HK-2 (cell line): ENCODE measurements at regions not wholly inside any gene's neighbourhood (a gene's known extent, or its start where the extent isn't known, plus 50 kb on each side); places are given as distances from the start of the nearest gene placed in this dataset.
A peak's percentile ranks its signal among the peaks of the same experiment; 100 is the strongest.
"Not testable (repeated sequence)": the region's sequence is repeated elsewhere in the genome, so short reads cannot be mapped to it uniquely, and the experiment has no call there.

ENCODE experiments used
- DNase-seq: peaks from one replicate; pipeline ENCODE4 v3.0.0-alpha.2; 2018; ENCODE audit not compliant: unreplicated experiment

GRCh38 chr1:144140243-144140642 lies 168.5 kb upstream of the FAM72C start:
- not testable (repeated sequence) for DNase-seq

GRCh38 chr1:144105006-144105405 lies 133.2 kb upstream of the FAM72C start:
- not testable (repeated sequence) for DNase-seq

GRCh38 chr1:144104000-144104677 lies 132.4 kb upstream of the FAM72C start:
- peak; percentile 11 for DNase-seq

DNA sequence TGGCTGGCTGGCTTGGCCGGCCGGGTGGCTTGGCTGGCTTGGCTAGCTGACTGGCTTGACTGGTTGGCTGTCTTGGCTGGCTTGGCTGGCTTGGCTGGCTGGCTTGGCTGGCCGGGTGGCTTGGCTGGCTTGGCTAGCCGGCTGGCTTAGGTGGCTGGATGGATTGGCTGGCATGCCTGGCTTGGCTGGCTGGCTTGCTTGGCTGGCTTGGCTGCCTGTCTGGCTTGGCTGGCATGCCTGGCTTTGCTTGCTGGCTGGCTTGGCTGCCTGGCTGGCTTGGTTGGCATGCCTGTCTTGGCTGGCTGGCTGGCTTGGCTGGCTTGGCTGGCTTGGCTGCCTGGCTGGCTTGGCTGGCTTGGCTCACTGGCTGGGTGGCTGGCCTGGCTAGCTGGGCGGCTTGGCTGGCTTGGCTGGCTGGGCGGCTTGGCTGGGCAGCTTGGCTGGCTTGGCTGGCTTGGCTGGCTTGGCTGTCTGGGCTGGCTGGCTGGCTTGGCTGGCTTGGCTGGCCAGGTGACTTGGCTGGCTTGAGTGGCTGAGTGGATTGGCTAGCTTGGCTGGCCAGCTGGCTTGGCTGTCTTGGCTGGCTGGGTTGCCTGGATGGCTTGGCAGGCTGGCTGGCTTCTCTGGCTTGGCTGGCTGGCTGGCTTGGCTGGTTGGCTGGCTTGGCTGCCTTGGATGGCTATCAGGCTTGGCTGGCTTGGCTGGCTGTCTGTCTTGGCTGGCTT lies 131.5 kb upstream of the FAM72C start:
- DNase-seq: not testable (repeated sequence)

DNA sequence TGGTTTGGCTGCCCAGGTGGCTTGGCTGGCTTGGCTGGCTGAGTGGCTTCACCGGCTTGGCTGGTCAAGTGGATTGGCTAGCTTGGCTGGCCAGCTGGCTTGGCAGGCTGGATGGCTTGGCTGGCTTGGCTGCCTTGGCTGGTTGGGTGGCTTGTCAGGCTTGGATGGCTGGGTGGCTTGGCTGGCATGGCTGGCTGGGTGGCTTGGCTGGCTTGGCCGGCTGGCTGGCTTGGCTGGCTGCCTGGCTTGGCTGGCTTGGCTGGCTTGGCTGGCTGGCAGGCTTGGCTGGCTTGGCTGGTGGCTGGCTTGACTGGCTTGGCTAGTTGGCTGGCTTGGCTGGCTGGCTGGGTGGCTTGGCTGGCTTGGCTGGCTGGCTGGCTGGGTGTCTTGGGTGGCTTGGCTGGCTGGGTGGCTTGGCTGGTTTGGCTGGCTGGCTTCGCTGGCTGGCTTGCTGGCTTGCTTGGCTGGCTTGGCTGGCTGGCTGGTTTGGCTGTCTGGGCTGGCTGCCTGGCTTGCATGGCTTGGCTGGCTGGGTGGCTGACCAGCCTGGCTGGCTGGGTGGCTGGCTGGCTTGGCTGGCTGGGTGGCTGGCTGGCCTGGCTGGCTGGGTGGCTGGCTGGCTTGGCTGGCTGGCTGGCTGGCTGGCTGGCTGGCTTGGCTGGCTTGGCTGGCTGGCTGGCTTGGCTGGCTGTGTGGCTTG lies 130.4 kb upstream of the FAM72C start:
- not testable (repeated sequence) for DNase-seq

GRCh38 chr1:144101397-144102045 lies 129.7 kb upstream of the FAM72C start:
- DNase-seq: peak; percentile 1

GRCh38 chr1:144077167-144077841 lies 105.5 kb upstream of the FAM72C start:
- not testable (repeated sequence) for DNase-seq

GRCh38 chr1:144076646-144077045 lies 104.9 kb upstream of the FAM72C start:
- DNase-seq: not testable (repeated sequence)

- DNase-seq: not testable (repeated sequence)
Measured at GRCh38 chr1:144070394-144071053, 98.7 kb upstream of the FAM72C start.

- not testable (repeated sequence) for DNase-seq
Measured at GRCh38 chr1:144067042-144067441, 95.3 kb upstream of the FAM72C start.

DNA sequence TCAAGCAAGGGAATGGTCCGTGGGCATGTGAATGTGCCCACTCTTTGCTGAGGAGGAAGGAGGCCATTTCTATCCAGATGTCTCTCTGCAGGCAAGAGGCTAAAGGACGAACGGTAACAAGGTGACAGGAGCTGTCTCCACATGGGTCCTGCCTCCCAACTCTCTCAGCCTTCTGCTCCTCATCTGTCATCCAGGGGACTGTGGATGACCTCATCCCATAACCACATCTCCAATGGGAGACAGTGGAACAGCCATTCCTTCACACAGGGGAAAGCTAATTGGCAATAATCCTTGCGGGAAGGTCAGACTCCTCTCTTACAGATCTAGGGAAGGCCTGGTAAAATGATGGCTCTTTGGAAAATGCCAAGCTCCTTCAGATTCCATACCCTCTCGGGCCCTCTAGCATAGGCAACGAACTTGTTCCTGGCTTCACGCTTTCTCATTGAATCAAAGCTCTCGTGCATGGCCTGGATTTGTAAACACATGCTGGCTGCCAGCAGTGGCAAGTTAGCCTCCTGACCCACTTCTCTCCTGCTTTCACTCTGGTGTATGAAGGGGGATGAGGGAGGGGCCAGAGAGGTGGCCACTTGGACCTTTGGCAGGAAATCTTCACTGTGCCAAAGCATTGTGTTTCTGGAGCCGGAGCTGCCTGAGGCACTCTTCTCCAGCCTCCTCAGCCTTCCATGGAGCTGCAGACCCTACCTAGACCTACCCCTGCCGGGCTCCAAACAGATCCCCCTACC lies 94.5 kb upstream of the FAM72C start:
- DNase-seq: not testable (repeated sequence)

- not testable (repeated sequence) for DNase-seq
Measured at GRCh38 chr1:144065299-144066060, 93.7 kb upstream of the FAM72C start.

- DNase-seq: not testable (repeated sequence)
Measured at GRCh38 chr1:144049365-144049764, 77.6 kb upstream of the FAM72C start.

DNA sequence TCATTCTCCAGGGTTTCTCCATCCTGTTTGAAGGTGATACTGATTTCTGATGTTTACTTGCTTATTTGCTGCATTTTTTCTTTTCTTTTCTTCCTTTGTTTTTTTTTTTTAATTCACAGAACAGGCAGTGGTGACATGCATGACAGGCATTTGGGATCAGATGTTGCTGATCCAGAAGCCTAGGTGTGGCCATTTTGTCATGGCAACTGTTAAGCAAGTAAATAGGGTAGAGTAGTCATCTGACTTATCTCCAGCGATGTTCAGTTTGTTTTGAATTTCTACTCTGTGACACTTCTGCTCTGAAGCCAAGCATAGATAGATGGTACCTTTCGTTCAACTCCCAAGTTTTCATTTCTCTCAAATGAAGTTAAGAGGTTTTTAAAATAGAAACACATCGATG lies 74.9 kb upstream of the FAM72C start:
- not testable (repeated sequence) for DNase-seq

DNA sequence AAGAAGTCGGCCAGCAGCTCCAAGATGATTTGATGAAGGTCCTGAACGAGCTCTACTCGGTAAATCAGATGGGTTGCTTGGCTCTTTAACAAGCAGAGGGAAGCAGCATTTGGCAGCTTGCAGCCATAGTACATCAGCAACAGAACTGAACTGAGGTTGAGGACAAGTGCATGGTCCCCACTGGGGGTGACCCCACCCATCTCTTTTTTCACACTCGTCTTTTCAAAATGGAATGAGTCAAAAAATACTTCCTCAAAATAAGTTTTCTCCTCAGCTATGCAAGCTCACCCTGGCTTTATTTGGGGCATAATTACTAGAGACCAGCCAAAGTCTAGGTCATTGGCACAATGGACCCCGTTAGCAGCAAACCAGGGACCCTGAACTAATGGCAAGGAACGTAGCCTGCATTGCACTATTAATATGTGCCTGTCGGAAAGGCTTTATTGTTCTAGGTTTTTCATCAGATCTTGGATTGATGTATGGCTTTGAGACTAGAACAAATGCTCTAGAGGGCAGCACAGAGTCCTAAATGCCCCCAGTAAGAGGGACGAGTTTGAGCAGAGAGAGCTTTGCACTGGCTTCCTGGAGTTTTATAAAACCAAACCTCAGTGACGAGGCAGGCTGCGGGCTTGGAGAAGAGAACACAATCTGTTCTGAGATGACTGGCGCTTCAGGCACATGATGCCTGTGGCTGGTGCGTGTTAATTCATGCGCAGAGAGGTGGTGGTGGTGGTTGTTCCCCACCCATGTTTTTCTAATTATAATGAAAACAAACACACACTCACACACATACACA lies 74.2 kb upstream of the FAM72C start:
- not testable (repeated sequence) for DNase-seq

DNA sequence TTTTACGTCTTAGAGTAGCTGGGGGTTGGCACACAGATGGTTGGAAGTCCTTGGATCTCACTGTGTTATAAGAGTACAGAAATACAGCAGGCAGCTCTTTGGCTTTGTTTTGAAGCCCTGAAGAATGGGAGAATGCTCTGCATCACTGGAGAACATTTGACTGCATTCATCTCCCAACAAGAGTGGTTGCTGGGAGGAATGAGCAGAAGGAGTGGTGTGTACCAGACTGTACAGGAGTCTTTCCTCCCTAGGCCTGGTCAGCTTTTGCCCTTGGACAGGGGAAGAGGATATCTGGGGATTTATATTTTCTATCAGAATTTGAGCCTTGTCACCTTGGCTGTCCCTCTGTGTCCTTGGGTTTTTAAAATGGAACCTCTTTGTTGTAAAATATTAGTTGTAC lies 70.5 kb upstream of the FAM72C start:
- DNase-seq: not testable (repeated sequence)

- DNase-seq: not testable (repeated sequence)
Measured at GRCh38 chr1:144040293-144040692, 68.5 kb upstream of the FAM72C start.

DNA sequence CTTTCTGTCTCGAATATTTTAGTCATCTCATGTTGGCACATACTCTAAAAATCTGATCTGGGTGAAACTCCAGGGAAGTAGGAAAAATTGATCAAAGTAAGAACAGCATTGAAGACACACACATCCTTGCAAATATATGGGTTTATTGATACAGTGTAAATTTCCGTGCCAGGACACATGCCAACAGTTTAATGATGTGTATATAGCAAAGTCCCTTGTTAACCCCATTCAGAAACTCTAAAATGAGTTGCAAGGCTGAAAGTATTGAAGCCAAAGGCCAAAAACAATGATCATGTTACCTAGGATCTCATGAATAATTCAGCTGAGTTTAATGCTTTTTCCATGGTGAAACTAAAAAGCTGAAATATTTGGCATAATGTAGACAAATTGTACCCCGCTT lies 62.3 kb upstream of the FAM72C start:
- DNase-seq: not testable (repeated sequence)

GRCh38 chr1:144031550-144031949 lies 59.8 kb upstream of the FAM72C start:
- DNase-seq: not testable (repeated sequence)
